PC-9 (cell line): ENCODE measurements at regions not wholly inside any gene's neighbourhood (a gene's known extent, or its start where the extent isn't known, plus 50 kb on each side); places are given as distances from the start of the nearest gene placed in this dataset.

Source experiments
- EZH2 ChIP-seq: fragments of 200-600 bp; sonication (generic); IDR thresholded peaks from 2 replicates; pipeline ENCODE4 v1.8.0; 2017; ENCODE audit warnings: antibody characterized with exemption, low read depth
- TF ChIP-seq, protein P1 (sequence below): fragments of 200-600 bp; sonication (generic); conservative IDR thresholded peaks from 2 replicates; pipeline ENCODE4 v1.6.1; 2017; ENCODE audit warnings: mixed run types, antibody characterized with exemption, mild to moderate bottlenecking, moderate library complexity

DNA sequence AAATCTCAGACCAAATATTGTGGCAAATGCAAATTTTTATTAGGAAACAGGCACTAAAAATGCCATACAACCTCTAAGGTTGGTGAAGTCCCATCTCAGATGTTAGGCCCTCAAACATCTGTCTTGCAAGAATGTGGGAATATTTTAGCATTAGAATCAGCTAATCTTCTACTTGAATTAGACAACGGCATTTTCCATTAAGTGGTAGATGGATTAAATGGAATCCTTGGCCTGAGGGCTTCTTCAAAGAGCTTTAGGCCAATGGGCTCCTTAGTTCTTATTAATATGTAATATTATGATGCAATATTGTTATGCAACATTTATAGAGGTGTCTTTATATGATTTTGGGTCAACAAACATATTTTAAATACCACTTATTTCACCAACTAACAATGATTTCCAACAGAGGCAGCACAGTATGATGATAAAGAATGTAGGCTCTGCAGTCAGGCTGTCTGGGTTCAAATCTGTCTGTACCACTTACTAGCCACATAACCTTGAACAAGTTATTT is 122.9 kb upstream of the PLEKHA5 start:
- TF ChIP-seq, protein P1, sequence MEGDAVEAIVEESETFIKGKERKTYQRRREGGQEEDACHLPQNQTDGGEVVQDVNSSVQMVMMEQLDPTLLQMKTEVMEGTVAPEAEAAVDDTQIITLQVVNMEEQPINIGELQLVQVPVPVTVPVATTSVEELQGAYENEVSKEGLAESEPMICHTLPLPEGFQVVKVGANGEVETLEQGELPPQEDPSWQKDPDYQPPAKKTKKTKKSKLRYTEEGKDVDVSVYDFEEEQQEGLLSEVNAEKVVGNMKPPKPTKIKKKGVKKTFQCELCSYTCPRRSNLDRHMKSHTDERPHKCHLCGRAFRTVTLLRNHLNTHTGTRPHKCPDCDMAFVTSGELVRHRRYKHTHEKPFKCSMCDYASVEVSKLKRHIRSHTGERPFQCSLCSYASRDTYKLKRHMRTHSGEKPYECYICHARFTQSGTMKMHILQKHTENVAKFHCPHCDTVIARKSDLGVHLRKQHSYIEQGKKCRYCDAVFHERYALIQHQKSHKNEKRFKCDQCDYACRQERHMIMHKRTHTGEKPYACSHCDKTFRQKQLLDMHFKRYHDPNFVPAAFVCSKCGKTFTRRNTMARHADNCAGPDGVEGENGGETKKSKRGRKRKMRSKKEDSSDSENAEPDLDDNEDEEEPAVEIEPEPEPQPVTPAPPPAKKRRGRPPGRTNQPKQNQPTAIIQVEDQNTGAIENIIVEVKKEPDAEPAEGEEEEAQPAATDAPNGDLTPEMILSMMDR, result no peak
- TF ChIP-seq EZH2, result no peak
